SW 1271 (cell line): ENCODE measurements at regions not wholly inside any gene's neighbourhood (a gene's known extent, or its start where the extent isn't known, plus 50 kb on each side); places are given as distances from the start of the nearest gene placed in this dataset.

ENCODE experiments used
- DNase-seq, 2 experiments: peaks; one replicate each; lab custom pipeline; 2025; lab: John Stamatoyannopoulos, UW

DNA sequence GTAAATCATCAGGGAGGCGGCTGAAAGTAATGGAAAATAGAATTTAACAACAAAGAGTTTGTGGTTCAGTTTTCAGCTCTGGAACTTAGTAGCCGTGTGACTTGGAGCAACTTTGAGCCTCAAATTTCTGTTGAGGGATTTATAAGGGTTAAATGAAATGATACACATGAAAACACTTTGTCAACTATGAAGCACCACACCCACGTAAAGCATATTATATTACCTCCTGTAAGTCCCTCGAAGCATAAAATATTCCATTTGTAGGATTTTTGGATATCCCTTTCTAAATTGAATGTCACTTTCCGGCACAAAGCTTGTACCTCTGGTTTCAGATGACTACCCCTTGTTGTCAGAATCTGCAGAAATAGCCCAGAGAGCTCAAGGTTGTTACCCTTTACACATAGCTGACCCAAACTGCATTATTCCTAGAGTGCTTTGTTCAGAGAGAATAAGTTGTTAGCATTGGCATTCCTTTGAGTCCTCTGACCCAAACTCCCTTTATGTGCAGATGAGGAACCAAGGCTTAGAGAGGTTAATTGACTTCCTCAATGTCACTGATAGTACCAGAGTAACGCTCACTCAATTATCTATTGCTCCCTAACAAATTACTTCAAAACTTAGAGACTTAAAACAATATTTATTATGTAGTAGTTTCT, 187.9 kb upstream of the UMPS start:
- DNase-seq = no peak

DNA sequence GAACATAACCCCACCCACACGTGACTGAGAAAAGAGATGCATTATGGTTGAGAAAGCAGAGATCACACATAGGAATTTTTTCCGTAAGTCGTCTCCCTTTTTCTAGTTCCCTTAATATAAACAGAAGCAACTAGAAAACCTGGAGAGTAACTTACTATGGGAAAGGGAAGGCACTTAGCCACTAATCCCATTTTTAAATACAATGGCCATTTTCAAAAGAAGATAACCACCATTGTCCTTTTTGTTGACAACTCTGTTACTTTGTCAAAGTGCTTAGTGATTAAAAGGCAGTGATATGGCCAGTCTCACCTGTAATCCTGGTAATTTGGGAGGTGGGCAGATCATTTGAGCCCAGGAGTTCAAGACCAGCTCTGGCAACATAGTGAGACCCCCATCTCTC, 184.4 kb upstream of the UMPS start:
- no peak for DNase-seq

DNA sequence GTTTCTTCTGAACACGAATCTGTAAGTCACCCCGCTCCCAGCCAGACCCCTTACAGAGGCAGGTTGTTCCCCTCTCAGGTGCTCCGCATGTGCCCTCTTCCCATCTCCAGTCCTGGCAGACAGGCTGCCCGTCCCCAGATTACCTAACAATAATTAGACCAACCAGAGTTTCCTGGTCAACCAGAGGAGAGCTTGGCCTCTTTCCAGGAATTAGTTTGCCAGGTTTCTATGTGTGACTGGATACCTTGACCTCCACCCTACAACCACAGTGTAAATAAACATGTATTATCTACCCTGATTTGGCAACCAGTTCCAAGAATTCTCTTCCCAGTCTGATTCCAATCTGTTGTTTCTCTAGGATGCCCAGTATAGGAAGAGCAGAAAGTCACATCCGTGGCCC, 178.0 kb upstream of the UMPS start:
- no peak for DNase-seq

DNA sequence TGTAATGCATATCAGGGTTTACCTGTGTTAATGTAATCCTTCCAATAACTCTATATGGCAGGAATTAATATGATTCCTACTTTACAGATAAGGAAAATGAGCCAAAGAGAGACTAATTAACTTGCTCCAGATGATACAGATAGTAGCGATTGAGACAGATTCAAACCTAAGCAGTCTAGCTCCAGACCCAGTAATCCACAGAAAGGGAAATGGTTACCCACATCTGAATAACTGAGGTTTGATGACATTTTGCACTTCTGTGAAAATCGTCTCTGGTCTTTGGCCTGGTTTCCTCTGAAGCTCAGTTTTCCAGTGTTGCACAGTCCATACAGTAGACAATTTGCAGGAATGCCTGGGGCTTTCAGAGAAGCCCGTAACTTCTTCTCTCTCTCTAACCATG, 177.1 kb upstream of the UMPS start:
- DNase-seq = no peak

DNA sequence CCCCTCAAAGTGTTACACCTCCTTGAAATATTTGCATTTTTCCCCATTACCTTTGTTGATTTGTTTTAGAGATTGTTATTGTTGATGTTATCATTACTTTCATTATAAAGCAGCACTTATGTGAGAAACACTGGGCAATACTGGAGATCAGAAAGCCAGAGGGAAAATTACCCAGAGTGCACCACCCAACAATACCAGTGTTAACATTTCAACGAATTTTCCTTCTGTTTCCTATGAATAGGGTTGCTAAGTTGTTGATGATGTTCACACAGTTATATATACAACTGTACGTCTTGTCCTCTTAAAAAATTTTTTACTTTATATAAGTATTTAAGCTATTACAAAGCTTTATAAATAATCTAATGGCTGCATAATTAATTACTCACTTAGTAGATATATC, 173.6 kb upstream of the UMPS start:
- no peak for DNase-seq

DNA sequence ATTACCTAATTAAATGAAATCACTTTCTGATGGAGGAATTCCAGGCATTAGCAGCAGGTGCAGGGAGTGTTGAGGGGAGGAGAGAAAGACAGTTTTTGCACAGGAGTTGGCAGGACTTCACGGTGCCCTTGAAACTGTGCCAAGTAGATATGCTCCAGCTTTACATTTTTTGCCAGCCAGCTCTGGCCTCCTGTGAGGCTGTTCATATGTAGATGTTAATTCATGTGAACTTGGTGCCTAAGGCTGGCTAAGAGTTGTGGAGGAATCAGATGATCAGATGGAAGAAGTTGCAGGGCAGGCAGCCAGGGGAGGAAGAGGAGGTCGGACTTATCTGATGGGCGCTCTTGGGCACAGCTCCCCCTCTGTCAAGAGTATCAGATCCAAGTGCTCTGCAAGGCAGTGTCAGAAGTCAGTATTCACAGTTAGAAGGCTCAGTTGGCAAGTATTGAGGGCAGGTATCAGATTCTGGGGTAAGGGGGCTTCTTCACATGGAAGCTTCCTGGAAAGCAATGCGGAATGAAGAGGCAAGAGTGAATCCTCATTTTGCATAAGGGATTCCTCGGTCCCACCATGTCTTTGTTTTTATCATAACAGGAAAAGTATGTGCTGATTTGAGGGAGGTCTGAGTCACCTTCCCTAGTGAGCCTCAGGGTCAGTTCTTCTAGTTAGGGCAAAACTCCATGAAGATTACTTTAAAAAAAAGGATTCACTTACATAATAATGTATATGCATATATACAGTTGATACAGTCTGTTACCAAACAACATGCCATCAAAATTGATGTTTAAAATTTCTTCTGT, 172.6 kb upstream of the UMPS start:
- DNase-seq = no peak

DNA sequence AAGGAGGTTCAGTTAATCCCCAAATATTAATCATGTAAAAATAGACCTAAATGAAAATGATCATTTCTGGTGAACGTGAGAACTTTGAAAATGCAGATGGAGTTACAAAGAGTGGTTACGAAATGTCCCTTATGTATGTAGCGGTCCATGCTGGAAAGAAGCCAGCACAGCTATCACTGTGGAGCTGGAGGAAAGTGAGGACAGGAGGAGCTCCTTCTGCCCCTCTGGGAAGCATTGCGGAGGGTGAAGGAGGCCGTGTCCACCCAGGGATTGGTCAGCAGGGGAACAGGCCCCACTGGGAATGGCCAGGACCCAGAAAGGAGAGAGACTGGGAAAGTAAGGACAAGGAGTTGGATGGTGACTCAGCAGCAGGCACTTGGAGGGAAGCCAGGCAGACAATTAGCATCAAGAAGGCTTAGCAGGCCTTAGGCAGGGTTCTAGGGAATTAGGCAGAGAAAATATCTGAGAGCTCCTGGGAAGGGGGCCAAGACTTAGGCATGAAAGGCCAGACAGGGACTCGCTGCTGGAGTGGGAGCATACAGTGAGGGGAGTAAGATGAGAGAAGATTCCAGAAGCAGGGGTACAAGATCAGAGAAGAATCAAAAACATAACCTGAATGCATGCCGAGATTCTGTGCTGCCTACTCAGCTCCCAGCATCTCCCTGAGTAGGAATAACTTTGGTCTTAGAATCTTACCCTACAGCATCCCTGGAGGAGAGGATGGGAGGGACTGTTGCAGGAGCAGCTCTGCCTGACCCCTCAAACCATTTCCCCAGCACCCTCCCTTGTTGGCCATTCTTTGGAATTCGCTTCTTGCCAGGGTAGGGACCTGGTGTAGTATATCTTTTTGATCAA, 171.0 kb upstream of the UMPS start:
- DNase-seq = peak; percentile 6 to 54

DNA sequence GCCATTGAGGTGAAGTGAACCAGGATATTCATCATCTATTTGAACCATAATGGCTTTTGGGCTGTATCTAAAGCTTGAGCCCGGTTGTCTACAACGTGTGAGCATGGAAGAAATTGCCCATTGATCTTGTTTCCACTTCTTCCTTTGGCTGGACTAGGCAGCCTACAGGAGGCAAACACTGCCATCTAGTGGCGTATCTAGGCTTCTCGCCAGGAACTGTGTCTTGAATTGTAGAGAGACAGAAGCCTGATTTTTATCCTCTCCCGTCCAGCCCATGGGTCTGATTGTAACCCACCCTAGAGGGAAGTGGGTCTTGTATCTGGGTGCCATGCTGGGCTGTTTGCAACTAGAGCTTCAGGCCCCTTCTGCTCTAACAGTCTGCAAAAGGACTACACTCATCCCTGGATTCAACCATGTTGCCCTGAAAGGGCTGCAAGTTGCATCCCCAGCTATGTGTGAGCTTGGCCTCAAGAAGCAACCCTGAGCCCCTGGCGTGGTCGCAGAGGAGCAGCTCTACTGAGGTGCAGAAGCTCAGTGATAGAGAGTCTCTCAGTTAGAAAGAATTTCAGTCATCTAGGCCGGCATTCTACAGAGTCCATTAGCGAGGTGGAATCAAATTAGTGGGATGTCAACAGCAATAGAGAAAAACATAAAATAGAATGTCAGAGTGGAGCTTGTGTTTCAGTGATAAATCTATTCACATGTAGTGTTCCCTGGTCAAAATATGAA, 170.2 kb upstream of the UMPS start:
- peak; percentile 22 to 58 for DNase-seq

DNA sequence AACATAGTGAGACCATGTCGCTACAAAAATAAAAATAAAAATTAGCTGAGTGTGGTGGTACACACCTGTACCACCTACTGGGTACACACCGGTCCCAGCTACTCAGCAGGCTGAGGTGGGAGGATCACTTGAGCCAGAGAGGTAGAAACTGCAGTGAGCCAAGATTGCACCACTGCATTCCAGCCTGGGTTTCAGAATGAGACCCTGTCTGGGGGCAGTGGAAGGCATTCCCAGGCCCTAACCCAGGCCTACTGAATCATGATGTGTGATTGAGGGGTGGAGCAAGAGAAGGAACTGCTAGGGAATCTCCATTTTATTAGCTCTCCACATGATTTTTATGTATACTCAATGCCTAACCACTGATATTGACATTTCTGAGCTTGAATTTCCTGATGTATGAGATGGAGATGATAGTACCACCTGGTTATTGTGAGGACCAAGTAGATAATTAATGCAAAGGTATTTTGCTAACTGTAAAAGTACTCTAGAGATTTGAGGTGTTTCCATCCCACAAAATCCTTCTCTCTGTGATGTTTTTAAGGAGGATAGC, 169.5 kb upstream of the UMPS start:
- DNase-seq = no peak

DNA sequence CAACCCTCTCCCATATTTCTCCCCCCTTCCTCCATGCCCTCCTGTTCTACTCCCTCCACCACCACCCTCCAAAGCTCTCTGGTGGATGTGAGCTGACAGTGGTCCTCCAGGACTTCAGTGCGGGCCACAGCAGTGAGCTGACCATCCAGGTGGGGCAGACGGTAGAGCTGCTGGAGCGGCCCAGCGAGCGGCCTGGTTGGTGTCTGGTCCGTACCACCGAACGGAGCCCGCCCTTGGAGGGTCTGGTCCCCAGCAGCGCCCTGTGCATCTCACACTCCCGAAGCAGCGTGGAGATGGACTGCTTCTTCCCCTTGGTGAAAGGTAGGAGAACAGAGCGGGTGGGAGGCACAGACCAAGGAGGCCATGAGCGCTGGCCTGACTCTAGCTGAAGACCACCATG, 167.5 kb upstream of the UMPS start:
- DNase-seq = no peak

DNA sequence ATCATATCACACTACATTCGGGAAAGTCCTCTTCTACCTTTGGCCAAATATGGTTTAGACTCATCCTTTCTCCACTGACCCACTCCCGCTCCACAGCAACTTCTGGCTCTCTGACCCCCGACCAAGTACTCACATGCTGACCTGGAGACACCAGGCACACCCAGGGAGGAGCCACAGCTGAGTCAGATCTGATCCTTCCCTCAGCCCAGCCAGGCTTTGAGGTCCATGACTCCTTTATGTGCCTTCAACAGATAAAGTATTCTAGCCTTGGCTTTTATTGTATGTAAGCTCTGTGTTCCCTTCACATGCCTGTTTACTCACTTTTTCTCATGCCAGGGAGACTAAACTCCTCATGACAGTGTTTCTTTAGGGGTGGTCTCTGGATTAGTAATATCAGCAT, 166.9 kb upstream of the UMPS start:
- no peak for DNase-seq

DNA sequence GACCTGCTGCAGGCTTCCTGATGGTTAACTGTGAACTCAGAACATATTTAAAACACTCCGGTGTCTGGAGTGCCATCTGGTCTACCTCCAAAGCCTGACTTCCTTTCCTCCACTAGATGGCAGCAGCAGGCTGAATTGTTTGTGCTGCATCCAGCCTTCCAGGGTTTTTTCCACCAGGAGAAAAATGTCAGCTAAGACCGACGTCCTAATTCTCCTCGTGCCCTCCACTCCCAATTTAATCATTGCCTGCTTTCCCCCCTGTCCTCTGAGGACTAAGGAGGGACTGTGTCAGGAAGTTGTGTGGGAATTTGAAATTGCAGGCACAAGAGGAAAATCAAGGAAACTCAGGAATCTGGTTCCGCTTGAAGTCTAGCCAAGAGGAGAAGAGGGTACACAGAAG, 165.2 kb upstream of the UMPS start:
- DNase-seq = peak; percentile 18 to 66

DNA sequence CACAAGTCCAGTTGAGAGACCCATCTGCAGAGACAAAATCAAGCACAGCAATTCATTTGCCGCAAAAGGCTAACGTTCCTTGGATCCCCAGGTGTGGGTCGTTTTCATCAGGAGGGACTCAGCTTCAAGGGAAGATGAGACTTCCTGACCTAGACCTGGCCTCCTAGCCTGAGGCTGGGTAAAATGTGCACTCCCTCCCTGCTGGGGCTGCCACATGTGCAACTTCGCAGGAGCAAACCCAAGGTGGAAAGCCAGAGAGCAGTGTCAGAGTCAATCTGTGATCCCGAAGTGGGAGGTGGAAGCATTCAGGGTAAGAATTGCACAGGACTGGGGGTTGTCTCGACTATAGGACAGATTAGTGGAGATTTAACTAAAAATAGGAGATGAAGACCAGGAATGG, 164.7 kb upstream of the UMPS start:
- no peak for DNase-seq

DNA sequence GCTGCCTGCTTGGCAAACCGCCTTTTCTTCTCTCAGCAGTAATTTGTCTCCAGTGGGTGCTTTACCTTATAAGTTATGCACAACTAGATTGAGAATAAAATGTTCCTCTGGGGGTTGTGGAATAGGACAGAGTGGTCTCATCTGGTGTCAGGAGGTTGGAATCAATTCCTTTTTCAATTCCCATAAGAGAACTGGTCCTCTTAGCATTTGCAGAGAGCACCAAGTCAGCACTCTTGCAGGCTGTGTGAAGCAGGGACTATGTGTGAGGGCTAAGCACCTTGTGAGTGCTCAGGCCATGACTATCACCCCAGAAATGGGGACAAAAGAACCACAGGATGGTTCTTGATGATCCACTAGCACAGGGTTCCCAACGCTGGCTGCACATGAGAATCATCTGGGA, 163.6 kb upstream of the UMPS start:
- DNase-seq = no peak

DNA sequence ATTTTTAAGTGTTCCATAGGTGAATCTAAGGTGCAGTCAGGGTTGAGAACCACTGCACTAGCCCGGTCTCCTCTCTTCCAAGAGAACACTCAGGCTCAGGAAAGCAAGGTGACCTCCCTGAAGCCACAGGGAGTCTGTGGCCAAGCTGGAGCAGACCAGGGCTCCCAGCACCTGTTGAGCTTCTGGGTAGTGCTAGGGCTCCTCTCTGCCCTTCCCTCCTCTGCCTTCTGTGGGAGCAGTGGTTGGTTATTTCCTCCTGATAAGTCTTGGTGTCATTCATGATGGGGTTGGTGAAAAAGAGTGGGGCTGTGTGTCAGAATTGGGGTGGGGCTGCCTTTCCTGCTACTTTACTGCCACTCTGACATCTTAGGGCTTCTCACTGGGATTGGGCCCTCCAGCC, 163.1 kb upstream of the UMPS start:
- no peak for DNase-seq

DNA sequence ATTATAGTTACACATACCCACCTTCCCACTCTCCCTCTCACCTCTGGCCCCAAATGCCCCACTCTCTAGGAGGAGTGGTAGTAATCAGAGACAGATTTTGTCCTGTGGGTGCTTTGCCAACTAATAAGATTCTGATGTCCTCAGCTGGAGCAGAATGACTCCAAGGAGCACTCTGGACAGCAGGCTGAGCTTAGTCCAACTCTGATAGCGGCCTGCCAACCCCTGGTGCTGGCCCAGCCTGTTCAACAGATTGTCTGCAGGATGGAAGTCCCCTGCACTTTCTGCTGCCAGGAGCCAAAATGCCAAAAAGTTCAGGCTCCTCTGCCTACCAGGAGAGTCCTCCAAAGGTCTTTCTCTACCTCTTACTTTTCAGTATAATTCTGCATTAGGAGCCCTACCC, 160.5 kb upstream of the UMPS start:
- DNase-seq = no peak

DNA sequence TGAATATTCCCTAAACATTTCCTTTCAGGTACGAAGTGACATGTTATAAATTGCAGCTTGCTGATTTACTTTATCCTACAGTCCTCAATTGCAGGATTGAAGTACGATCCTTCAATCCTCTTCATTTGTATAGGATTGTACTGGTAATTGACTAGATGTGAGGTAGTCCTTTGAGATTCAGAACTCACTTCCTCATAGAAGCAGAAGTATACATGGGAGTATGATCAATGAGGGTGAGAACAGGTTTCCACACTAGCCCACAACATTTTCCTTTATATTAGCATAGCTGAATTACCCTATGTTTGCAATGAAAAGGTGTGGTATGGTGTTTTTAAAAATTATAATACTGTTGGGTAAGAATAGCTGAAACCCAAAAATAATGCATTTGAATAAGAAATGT, 160.0 kb upstream of the UMPS start:
- no peak for DNase-seq

DNA sequence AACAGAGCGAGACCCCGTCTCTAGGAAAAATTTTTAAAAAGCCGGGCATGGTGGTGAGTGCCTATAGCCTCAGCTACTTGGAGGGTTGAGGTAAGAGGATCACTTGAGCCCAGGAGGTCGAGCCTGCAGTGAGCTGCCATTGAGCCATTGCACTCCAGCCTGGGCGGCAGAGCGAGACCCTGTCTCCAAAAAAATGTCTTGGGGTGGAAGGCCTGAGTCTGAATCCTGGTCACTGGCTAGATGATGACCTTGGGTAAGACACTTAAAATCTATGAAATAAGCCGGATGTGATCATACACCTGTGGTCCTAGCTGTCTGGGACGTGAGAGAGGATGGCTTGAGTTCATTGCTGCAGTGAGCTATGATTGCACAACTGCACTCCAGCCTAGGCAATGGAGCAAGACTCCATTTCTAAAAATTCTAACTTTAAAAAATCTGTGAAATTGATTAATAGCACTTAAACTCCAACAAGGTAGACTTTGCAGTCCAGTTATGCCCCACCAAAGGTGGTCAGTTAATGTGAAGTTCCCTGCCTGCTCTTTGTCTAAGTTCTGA, 157.3 kb upstream of the UMPS start:
- no peak for DNase-seq

DNA sequence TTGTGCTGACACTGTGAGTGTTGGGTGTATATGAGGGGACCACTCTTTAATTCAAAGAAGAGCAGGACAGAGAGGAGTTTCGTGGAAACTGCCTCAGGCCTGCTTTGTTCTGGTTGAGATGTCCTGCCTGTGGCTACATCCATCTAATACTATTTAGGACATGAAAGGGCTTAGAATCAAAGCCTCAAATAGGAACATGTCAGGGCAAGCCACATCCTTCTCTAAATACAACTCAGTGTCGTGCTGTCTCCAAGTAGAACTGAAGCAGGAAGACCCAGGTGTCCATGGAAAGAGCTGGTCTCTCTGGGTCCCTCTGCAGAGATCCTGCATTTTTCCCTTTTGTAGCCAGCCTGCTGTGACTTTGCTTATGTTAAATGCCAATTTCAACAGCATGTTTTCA, 156.2 kb upstream of the UMPS start:
- no peak for DNase-seq

DNA sequence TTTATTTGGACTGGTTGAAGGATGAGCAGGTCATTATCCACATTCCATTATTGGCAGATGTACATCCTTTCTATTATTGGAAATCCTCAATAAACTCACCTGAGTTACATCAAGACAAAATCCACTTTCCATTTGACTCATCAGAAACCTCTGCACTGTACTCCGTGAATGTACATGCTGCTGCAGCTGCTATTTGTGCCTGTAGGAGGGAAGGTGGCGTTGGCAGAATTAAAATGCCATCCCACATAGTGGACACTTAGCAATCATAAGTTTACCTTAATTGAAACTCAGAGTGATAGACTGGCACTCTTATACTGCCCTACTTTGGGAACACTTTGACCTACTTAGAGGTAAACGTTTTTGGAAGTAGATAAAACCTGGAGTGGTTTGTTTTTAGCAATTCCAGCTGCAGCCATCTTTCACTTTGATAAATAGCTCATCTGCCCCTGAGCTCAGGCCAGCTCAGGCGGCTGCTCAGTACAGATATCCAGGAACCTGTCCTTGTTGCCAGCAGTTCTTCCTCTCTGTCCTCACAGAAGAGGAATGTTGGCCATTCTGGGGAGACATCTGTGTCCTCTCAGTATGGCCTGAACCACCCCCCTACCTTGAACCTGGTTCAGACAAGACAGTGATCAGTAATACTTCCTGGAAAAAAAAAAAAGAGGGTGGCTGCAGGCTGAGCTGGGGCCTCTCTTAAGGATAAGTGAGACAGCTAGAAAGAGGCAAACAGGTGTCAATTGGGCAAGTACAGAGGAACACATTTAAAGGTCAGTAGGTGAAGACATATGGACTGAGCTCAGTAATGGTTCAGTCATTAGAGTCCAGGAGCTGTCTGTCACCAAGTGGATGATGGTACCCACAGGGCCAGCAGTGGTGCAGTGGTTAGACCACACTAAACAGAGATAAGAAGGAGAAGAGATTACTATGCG, 153.4 kb upstream of the UMPS start:
- DNase-seq = no peak
